SW480 (cell line): ENCODE measurements at regions not wholly inside any gene's neighbourhood (a gene's known extent, or its start where the extent isn't known, plus 50 kb on each side); places are given as distances from the start of the nearest gene placed in this dataset.

Experiments
- DNase-seq: peaks from one replicate; pipeline ENCODE4 v3.0.0-alpha.2; 2016; ENCODE audit warnings: low spot score

- no peak for DNase-seq
Observed at GRCh38 chr6:71430018-71430417, 141.4 kb downstream of the OGFRL1 start.

DNA sequence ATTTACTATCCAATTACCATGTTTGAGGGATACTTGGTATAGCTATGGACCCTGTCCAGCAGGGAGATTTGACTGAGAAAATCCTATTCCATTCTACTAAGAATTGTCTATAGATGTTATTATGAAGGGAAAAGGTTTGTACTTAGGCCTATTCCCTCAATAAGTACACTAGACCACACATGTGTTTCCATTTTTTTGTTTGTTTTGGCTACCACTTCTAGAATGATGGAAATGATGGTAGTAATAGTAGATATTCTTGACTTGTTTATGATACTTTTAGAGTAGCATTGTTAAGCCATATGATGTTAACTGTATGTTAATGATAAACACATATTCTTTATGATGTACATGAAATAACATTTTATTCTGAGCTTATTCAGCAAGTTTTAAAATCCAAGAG, 144.8 kb downstream of the OGFRL1 start:
- no peak for DNase-seq

GRCh38 chr6:71444222-71444621, 155.6 kb downstream of the OGFRL1 start:
- no peak for DNase-seq

- no peak for DNase-seq
Observed at GRCh38 chr6:71446057-71446456, 157.4 kb downstream of the OGFRL1 start.

GRCh38 chr6:71446470-71446869, 157.9 kb downstream of the OGFRL1 start:
- no peak for DNase-seq

DNA sequence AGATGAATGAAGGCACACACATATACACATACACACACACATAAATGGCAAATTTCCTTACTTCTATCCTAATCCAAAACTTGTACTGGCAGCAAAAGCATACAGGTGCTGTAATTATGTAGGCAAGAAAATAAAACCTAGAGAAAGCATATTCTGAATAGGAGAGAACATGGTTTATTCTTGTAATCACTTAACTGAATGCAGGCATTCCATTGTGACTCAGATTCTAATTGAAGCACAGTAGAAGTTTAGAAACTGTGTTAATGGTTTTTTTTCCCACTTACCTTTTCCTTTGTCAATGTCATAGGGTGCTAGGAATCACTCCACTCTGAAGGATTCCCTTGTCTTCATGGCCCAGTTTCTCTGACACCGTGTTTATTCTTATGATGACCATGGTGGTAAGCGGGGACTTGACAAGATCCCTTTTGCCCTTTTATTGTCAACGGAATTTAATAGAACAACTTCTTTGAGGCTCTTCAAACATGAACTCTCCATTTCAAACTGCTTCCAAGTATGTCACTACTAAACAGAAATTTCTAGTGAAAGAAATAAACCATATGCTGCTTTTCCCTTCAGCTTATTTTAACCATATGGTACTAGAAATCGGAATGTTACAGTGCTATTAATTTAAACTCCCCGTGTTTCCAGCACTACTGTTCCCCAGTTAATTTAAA, 164.2 kb downstream of the OGFRL1 start:
- no peak for DNase-seq

- DNase-seq: no peak
Observed at GRCh38 chr6:71453371-71453706, 164.7 kb downstream of the OGFRL1 start.

DNA sequence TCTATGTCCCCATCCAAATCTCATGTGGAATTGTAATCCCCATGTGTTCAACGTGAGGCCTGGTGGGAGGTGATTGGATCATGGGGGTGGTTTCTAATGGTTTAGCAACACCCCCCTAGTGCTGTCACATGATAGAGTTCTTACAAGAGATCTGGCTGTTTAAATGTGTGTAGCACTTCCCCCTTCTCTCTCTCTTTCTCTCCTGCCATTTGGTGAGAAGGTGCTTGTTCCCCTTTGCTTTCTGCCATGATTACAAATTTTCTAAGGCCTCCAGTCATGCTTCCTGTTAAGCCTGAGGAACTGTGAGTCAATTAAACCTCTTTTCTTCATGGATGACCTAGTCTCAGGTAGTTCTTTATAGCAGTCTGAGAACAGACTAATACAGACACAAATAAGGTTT, 165.4 kb downstream of the OGFRL1 start:
- no peak for DNase-seq

DNA sequence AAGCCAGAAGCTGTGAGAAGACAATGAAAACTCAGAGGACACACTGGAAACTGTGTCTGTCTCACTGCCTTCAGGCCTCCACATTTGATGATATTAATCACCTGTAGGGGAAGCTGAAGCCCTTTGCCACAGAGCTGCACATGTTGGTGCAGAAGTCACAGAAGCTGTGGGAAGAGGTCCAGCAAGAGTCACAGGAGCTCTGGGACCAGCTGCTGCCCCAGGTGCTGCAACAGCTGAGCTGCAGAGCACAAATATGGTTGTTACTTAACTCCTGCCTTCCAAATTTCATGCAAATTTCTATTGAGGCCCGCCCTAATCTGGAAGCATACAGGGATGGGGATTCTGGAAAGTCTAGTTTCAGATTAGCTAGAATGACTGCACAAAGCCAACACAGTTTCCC, 169.3 kb downstream of the OGFRL1 start:
- no peak for DNase-seq

DNA sequence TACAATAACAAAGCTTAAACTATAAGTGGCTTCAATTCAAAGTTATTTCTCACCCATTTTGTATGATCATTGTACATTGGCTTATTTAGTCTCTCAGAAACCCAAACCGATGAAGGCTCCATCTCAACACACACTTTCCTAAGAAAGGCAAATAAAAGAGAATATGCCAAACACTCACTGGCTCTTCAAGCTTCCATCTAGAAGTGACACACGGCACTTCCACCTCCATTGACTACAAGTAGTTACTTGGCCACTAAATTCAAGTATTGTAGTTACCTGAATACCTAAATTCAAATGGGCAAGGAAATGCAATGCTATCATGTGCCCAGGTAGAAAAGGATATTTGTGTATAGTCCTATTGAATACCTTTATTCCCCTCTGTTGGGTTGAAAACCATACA, 170.6 kb downstream of the OGFRL1 start:
- DNase-seq: no peak

- no peak for DNase-seq
Observed at GRCh38 chr6:71460933-71461332, 172.3 kb downstream of the OGFRL1 start.

DNA sequence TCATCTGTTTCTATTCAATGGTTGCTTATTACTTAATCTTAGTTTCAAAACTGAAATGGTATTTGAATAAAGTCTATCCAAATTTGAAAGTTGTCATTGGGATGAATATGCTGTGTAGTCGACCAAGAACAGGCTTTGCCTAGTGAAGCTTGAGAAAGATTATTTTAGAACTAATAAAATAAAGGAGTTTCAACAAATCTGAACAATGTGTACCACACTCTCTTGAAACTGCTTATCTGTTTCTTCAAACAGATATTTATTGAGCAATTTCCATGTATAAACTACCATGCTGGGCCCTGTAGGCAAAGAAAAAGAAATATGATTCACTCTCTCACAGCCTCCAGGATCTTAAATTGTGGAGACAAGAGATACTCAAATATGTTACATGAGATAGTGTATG, 174.4 kb downstream of the OGFRL1 start:
- no peak for DNase-seq

DNA sequence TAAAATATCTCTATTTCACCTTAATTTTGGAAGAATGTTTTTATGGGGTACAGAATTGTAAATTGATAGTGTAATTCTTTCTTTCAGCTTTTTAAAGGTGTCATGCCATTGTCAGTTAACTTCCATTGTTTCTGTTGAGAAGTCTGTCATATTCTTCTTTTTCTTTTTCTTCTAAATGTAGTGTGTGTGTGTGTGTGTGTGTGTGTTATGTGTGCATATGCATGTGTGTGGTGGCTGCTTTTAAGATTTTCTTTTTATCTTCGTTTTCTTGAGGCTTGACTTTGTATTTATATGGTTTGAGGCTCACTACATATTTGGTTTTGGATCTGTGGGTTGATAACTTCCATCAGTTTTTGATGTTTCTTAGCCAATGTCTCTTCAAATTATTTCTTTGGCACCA, 176.5 kb downstream of the OGFRL1 start:
- DNase-seq: no peak

GRCh38 chr6:71466362-71466761, 177.8 kb downstream of the OGFRL1 start:
- DNase-seq: no peak

DNA sequence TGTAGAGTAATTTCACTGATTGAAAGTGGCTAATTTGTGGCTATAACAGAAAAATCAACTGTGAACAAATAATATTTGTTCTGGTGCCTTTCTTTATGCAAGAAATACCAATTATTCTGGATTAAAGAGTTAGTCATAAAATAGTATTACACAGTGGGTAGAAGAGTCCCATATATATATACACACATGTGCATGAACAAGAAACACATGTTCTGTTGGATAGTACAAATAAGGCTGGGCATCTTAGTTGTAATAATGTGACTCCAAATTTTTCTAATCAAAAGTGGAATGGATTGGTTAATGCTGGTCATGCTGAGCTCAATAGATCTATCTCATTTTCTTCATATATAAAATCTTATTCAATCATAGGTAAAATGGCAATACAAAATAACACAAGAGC, 179.4 kb downstream of the OGFRL1 start:
- DNase-seq: no peak

- DNase-seq: peak; percentile 44
Observed at GRCh38 chr6:71468841-71469700, 180.5 kb downstream of the OGFRL1 start.

GRCh38 chr6:71471718-71472117, 183.1 kb downstream of the OGFRL1 start:
- no peak for DNase-seq

GRCh38 chr6:71473926-71474325, 185.3 kb downstream of the OGFRL1 start:
- DNase-seq: no peak

- DNase-seq: no peak
Observed at GRCh38 chr6:71474942-71475341, 186.3 kb downstream of the OGFRL1 start.

DNA sequence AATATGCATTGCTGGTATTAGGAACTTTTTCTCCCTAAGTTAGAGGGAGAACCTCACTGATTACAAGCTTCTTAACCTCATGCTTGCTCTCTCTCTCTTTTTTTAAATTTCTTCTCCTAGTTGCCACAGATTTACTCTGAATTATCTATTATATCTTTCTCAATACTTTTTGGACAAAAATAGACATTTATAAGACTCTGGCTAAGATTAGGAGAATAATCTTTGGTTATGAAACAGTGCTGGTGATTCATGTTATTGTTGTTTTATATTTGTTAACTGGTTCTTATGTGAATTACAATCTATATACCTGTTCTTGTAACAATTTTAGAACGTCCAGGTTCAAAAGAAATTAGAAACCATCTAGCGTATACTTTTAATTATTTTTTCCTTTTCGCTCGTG, 187.8 kb downstream of the OGFRL1 start:
- DNase-seq: no peak

DNA sequence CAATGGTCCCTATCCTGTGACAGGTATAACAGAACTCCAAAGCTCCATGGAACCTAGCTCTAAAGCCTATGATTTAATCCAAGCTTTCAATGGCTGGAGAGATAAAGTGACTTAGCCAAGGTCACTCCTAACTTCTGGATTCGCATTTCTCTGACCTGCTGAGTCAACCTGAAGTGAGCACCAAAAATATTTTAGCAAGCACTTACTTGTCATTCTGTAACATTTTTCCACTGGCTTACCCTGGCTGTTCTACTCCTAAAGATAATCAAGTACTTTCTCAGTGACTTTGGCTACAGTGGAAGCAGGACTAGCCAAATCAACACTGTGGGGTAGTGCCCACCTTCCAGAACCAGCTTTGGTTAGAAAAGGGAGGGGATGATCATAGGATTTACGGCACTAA, 188.3 kb downstream of the OGFRL1 start:
- no peak for DNase-seq

DNA sequence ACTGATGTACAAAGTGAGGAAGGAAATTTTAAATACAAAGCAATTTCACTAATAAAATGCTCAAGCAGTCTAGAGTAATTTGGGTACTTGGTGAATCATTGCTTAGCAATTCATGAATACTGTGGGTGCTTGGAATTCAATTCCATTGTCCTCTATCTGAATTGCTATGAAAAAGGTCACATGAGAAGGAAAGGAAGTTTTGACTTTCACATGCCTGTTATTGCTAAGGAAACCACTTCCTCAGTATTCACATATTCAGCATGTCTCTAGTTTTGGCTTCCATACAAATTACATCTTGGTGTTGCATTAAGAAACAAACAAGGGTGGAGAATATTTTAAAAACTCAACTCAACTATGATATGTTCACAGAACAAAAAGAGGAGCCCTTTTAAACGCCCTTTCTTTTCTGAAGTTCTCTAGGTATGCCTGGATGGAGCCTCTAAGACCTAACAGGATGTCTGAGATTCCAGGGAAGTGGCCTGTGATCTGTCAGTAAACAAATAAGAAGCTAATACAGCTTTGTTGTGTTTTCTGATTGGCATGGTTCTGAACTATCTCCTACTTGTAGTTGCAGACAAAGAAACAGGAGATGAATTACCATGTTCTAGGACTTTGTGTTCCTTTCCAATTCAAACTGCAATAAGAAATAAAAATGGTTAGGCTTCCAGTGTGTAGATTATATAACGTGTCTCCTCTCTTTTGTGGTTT, 190.4 kb downstream of the OGFRL1 start:
- peak; percentile 18 for DNase-seq

- no peak for DNase-seq
Observed at GRCh38 chr6:71480577-71480976, 192.0 kb downstream of the OGFRL1 start.
